Uterus (tissue), 2 donors: ENCODE measurements at regions not wholly inside any gene's neighbourhood (a gene's known extent, or its start where the extent isn't known, plus 50 kb on each side); places are given as distances from the start of the nearest gene placed in this dataset.
"Not testable (repeated sequence)": the region's sequence is repeated elsewhere in the genome, so short reads cannot be mapped to it uniquely, and the experiment has no call there.

Experiments used
- CTCF ChIP-seq, 4 experiments: fragments of 200-600 bp in 2 of 4; fragments of 450-650 bp in 2 of 4; sonication (generic) in 2 of 4; IDR thresholded peaks; one replicate each; pipeline ENCODE4 v1.5.1; 2016 to 2019; ENCODE audit warnings: antibody characterized with exemption in 4 of 4, mild to moderate bottlenecking in 2 of 4, moderate library complexity in 1 of 4
- POLR2A ChIP-seq, 2 donors: fragments of 450-650 bp; IDR thresholded peaks; one replicate each; pipeline ENCODE4 v1.6.1; 2016; ENCODE audit warnings: antibody characterized with exemption in 2 of 2, mild to moderate bottlenecking in 1 of 2, moderate library complexity in 1 of 2

GRCh38 chr1:232141167-232141448 lies 488.8 kb downstream of the SIPA1L2 start:
- TF ChIP-seq CTCF, POLR2A (IDR thresholded peaks at IDR 0.05): not testable (repeated sequence)
